IPS DF 19.7 (cell line): ENCODE measurements at regions not wholly inside any gene's neighbourhood (a gene's known extent, or its start where the extent isn't known, plus 50 kb on each side); places are given as distances from the start of the nearest gene placed in this dataset.

Experiments
- DNase-seq: peaks from one replicate; pipeline ENCODE4 v3.0.0-alpha.2; 2013; ENCODE audit warnings: low read depth, low spot score

GRCh38 chr18:22543769-22544168 lies 126.1 kb upstream of the CTAGE1 start:
- DNase-seq = no peak

- no peak for DNase-seq
Measured at GRCh38 chr18:22544626-22545025, 126.9 kb upstream of the CTAGE1 start.

- DNase-seq = no peak
Measured at GRCh38 chr18:22545066-22545760, 127.5 kb upstream of the CTAGE1 start.

GRCh38 chr18:22546905-22547570 lies 129.3 kb upstream of the CTAGE1 start:
- DNase-seq = no peak

GRCh38 chr18:22547807-22548561 lies 130.3 kb upstream of the CTAGE1 start:
- no peak for DNase-seq

GRCh38 chr18:22549260-22549937 lies 131.7 kb upstream of the CTAGE1 start:
- no peak for DNase-seq

GRCh38 chr18:22550366-22550765 lies 132.7 kb upstream of the CTAGE1 start:
- no peak for DNase-seq

GRCh38 chr18:22550861-22551260 lies 133.1 kb upstream of the CTAGE1 start:
- no peak for DNase-seq

- no peak for DNase-seq
Measured at GRCh38 chr18:22551536-22552151, 133.9 kb upstream of the CTAGE1 start.

- DNase-seq = no peak
Measured at GRCh38 chr18:22552254-22552653, 134.5 kb upstream of the CTAGE1 start.

- DNase-seq = no peak
Measured at GRCh38 chr18:22552899-22553460, 135.3 kb upstream of the CTAGE1 start.

- no peak for DNase-seq
Measured at GRCh38 chr18:22556222-22557167, 138.8 kb upstream of the CTAGE1 start.

- no peak for DNase-seq
Measured at GRCh38 chr18:22557168-22557941, 139.6 kb upstream of the CTAGE1 start.

- DNase-seq = no peak
Measured at GRCh38 chr18:22558945-22559385, 141.2 kb upstream of the CTAGE1 start.

GRCh38 chr18:22559414-22560274 lies 141.9 kb upstream of the CTAGE1 start:
- DNase-seq = no peak

GRCh38 chr18:22560275-22560610 lies 142.5 kb upstream of the CTAGE1 start:
- no peak for DNase-seq

- no peak for DNase-seq
Measured at GRCh38 chr18:22560797-22561196, 143.1 kb upstream of the CTAGE1 start.

- DNase-seq = peak; percentile 25
Measured at GRCh38 chr18:22563164-22563583, 145.5 kb upstream of the CTAGE1 start.
